ENCODE measurements at regions not wholly inside any gene's neighbourhood (a gene's known extent, or its start where the extent isn't known, plus 50 kb on each side); places are given as distances from the start of the nearest gene placed in this dataset.

DNA sequence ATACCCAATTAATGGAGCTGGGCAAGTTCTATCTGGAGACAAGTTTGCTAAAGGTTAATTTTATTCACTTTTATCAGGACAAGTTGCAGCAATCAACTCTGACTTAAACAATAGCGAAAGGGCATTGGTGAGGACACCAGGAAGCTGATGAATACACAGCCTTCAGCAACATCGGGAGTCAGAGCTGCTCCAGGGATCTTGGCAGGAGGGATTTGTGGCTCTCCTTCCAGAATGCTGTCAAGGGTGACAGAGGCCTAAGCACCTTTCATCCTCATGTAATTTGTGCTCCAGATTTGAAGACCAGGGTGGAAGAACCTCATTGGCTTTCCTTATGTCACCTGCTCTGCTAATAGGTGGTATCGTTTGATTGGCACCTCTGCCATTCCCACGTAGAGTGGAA, 485.6 kb downstream of the NPIPA7 start:
- TF ChIP-seq RXRA (IDR thresholded peaks at IDR 0.05), result no peak
- TF ChIP-seq, protein P1, sequence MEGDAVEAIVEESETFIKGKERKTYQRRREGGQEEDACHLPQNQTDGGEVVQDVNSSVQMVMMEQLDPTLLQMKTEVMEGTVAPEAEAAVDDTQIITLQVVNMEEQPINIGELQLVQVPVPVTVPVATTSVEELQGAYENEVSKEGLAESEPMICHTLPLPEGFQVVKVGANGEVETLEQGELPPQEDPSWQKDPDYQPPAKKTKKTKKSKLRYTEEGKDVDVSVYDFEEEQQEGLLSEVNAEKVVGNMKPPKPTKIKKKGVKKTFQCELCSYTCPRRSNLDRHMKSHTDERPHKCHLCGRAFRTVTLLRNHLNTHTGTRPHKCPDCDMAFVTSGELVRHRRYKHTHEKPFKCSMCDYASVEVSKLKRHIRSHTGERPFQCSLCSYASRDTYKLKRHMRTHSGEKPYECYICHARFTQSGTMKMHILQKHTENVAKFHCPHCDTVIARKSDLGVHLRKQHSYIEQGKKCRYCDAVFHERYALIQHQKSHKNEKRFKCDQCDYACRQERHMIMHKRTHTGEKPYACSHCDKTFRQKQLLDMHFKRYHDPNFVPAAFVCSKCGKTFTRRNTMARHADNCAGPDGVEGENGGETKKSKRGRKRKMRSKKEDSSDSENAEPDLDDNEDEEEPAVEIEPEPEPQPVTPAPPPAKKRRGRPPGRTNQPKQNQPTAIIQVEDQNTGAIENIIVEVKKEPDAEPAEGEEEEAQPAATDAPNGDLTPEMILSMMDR (IDR thresholded peaks at IDR 0.05; ENCODE audit: low read depth, low read length, missing input control), result no peak
- TF ChIP-seq EGR1 (IDR thresholded peaks at IDR 0.05; ENCODE audit: low read depth in 2 of 2), result no peak
- TF ChIP-seq TAF1 (conservative IDR thresholded peaks at IDR 0.05), result no peak
- TF ChIP-seq, protein P2, sequence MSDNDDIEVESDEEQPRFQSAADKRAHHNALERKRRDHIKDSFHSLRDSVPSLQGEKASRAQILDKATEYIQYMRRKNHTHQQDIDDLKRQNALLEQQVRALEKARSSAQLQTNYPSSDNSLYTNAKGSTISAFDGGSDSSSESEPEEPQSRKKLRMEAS (IDR thresholded peaks at IDR 0.05), result no peak

All from liver (tissue), 3 donors.